ENCODE measurements at regions not wholly inside any gene's neighbourhood (a gene's known extent, or its start where the extent isn't known, plus 50 kb on each side); places are given as distances from the start of the nearest gene placed in this dataset.

DNA sequence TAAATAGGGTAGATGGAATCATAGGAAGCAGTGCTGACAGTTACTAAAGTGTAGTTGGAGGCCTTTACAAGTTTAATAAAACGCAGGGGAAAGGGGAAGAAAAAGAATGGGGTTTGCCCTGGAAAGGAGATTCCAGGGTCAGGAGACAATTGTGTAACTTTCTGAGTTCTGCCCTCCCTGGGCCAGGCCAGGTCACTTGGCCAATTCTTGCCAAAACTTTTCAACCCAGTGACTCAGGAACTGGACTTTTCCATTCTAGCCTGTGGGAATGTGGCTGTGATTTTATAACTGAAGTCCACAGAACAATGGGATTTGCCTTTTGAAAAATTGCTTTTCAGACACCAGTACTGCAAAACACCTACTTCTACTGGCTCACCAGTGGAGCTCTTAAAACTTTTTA lies 289.8 kb upstream of the ANKRD55 start:
- TF ChIP-seq ZNF430 (CRISPR knock-in tag; IDR thresholded peaks at IDR 0.05) (no peak), ZBTB42 (CRISPR knock-in tag; IDR thresholded peaks at IDR 0.05) (no peak), ZNF33B (CRISPR knock-in tag; IDR thresholded peaks at IDR 0.05) (no peak), NPAS2 (CRISPR knock-in tag; IDR thresholded peaks at IDR 0.05; ENCODE audit: borderline replicate concordance) (no peak), EED (CRISPR knock-in tag; IDR thresholded peaks at IDR 0.05) (no peak), ZNF44 (CRISPR knock-in tag; IDR thresholded peaks at IDR 0.05) (no peak), RARA (CRISPR knock-in tag; IDR thresholded peaks at IDR 0.05) (peak; percentile 14; the same call in 1 of the 2 replicates), ZNF136 (CRISPR knock-in tag; IDR thresholded peaks at IDR 0.05; ENCODE audit: low read depth) (no peak), ZNF644 (CRISPR knock-in tag; IDR thresholded peaks at IDR 0.05; ENCODE audit: low read depth) (no peak), ZNF841 (CRISPR knock-in tag; IDR thresholded peaks at IDR 0.05; ENCODE audit: borderline replicate concordance) (no peak)
- TF ChIP-seq, protein P1, sequence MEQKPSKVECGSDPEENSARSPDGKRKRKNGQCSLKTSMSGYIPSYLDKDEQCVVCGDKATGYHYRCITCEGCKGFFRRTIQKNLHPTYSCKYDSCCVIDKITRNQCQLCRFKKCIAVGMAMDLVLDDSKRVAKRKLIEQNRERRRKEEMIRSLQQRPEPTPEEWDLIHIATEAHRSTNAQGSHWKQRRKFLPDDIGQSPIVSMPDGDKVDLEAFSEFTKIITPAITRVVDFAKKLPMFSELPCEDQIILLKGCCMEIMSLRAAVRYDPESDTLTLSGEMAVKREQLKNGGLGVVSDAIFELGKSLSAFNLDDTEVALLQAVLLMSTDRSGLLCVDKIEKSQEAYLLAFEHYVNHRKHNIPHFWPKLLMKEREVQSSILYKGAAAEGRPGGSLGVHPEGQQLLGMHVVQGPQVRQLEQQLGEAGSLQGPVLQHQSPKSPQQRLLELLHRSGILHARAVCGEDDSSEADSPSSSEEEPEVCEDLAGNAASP (CRISPR knock-in tag; IDR thresholded peaks at IDR 0.05; ENCODE audit: borderline replicate concordance): peak; percentile 40; the same call in 1 of the 2 replicates
- Histone ChIP-seq H3K4me3 (replicated peaks in 1 of 3; ENCODE audit: insufficient read depth in 1 of 3, low read depth in 2 of 3, low read length in 3 of 3) (no peak overlapping the region), H3K9ac (ENCODE audit: insufficient read depth, low read depth, low read length) (no peak overlapping the region), H3K36me3 (replicated peaks in 1 of 2; ENCODE audit: control insufficient read depth in 1 of 2, insufficient read depth in 2 of 2, low read length in 2 of 2) (no peaks in the 10 kb centered on the region), H3K27ac (ENCODE audit: extremely low read length, insufficient read depth, low read length) (no peak overlapping the region), H4K20me1 (ENCODE audit: insufficient read depth, low read length) (no peaks in the 10 kb centered on the region), H3K79me2 (ENCODE audit: insufficient read depth, low read length) (no peaks in the 10 kb centered on the region), H3K9me3 (ENCODE audit: low read length) (no peaks in the 10 kb centered on the region), H3K27me3 (ENCODE audit: control insufficient read depth in 1 of 2, insufficient read depth in 2 of 2, low read length in 2 of 2) (peaks cover 0 to 2% of the 10 kb centered on the region in 2 experiments; a peak in 1 of 5 replicates), H3K4me2 (ENCODE audit: low read depth, low read length) (no peak overlapping the region), H2AFZ (ENCODE audit: low read length) (no peak overlapping the region), H3K4me1 (ENCODE audit: insufficient read depth, low read length) (peaks cover 9% of the 10 kb centered on the region)
- in situ Hi-C loops (cut with HindIII; ENCODE audit: extremely low pct_ligation_motif_present, low pct_unique_long_range_greater_than_20kb): no loop called here
- BruUV-seq (replicated peaks): no TSS peak
- WGBS (ENCODE audit: low lambda C conversion rate): 0% methylated on average over 1 of the region's 1 CpG
- FAIRE-seq (no peak), DNase-seq (ENCODE audit: low spot score) (no peak), ATAC-seq (no peak)
- intact Hi-C loops (cut with micrococcal nuclease; ENCODE audit: unreplicated experiment): no loop called here
- ChIA-PET POLR2A (no interaction called here), CTCF (ENCODE audit: low intra/inter-chr PET ratio, low total read pairs) (no interaction called here)

All from HepG2 (cell line).